GM19455 (cell line): ENCODE measurements at regions not wholly inside any gene's neighbourhood (a gene's known extent, or its start where the extent isn't known, plus 50 kb on each side); places are given as distances from the start of the nearest gene placed in this dataset.
A peak's percentile ranks its signal among the peaks of the same experiment; 100 is the strongest.

Experiments
- ATAC-seq: cut with Tn5 transposase; IDR thresholded peaks from one replicate; pipeline ENCODE4 v1.9.1; 2021; ENCODE audit not compliant: unreplicated experiment

DNA sequence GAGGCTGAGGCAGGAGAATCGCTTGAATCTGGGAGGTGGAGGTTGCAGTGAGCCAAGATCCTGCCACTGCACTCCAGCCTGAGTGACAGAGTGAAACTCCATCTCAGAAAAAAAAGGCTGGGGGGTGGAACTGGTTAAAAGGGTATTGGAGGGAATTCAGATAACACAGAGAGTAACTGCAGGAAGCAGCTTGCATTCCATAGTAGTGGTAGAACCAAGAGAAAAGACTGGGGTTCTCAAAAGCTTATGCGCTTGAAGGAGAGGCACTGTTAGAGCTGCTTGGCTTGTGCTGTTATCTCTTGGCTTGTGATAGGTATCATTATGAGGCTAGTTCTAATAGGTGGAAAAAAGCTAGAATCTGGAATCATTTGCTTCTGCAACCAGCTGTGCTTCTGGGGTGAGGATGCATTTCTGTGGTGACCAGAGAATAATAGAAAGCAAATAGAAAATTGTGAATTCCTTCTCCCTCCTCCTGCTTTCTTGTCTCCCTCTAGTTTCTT, 91.2 kb upstream of the ELOVL6 start:
- ATAC-seq = no peak

DNA sequence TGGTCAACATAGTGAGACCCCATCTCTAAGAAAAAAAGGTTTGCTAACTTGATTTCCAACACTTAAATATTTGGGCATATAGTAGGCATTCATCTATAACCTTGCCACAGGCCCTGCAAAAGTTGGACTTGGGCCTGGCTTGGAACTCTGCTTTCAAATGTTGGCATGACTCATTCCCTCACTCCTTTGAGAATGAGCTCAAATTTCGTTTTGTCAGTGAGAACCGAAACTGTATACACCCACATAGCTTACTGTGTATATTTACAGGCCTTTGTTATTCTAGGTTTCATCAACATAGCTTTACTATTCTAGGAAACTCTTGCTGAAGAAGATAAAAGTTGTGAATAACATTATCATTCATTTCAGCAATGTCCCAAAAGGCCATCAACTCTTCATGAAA, 88.7 kb upstream of the ELOVL6 start:
- peak; percentile 99 for ATAC-seq

DNA sequence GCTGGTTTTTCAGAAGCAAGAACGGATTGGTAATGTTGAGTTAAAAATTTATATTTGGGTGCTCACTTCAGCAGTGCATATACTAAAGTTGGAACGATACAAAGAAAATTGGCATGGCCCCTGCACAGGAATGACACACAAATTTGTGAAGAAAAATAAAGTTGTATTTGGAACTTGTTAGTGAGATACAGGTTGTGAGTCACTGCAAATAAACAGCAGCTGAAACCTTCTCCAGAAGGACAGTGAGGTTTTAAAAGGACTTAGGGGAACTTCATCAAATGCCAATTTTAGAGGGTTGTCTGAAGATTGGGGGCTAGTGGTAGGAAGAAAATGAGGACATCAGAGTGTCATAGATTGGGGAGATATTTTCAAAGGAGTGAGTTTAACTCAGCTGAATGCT, 79.7 kb upstream of the ELOVL6 start:
- no peak for ATAC-seq

DNA sequence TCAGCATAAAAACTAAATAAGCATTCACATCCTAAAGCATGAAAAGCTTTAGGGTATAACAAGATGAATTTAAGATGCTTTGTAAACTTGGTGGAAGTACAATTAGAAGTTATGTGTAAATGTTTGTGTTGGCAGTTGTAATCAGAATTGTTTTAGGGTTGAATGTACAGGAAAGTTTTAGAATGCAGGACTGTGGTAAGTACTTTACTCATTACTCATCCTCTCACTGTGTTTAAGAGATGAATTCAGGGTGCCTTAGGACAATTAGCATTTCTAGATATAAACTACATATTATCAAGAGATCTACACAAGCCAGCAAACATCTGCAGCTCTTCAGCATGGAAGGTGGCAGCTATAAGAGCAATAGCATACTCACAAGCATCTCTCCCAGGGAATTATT, 77.5 kb upstream of the ELOVL6 start:
- no peak for ATAC-seq

DNA sequence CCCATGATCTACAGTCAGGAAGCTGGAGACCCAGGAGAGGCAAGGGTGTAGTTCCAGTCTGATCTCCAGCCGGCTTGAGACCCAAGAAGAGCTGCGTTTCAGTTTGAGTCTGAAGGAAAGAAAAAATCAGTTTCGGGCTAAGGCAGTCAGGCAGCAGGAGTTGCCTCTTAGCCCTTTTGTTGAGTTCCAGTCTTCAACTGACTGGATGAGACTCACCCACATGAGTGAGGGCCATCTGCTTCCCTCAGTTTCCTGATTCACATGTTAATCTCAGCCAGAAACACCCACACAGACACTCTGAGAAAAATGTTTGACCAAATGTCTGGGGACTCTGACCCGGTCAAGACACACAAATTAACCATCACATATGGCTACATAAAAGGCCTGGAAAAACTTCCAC, 73.6 kb upstream of the ELOVL6 start:
- ATAC-seq = no peak

DNA sequence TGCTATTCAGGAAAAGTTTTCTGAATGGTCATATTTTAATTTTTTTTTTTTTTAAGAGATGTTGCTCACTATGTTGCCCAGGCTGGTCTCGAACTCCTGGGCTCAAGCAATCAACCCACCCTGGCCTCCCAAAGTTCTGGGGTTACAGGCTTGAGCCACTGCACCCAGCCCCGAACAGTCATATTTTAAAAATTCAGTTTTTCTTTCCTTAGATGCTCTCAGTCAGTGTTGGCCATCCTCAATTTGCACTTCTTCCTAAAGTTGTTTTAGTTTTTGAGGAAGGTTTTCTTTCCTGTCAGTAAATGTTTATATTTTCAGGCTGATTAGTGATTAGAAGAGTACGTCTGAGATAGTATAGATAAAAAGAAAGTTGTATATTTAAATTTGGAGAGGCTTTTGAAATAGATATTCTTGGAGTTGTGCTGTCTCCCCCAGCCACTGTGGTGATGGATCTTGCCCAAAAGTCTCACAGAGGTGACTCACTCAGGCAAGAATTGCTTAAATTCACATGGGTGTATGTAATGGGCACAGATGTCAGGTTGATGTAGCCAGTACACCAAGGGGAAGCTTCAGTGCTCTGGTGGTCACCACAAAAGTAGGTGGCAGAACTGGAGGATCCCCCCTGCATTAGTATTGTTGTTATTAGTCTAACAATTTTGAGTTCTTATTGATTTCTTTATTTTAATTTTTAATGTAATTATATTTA, 72.2 kb upstream of the ELOVL6 start:
- no peak for ATAC-seq

DNA sequence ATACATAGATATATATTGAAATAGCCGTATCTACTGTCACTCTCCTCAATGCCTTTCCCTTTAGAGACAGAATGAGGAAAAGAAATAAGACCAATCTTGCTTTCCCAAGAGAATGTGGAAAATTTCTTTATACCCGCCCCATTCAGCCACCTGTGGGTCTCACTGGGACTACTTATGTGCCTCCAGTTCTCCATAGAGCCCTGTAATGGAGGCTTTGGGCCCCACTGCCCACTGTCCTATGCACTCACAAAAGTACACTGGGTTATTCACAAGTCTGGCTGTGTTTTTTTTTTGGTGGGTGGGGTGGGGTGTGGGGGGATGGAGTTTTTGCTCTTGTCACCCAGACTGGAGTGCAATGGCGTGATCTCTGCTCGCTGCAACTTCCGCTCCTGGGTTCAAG, 70.4 kb upstream of the ELOVL6 start:
- peak; percentile 12 for ATAC-seq

DNA sequence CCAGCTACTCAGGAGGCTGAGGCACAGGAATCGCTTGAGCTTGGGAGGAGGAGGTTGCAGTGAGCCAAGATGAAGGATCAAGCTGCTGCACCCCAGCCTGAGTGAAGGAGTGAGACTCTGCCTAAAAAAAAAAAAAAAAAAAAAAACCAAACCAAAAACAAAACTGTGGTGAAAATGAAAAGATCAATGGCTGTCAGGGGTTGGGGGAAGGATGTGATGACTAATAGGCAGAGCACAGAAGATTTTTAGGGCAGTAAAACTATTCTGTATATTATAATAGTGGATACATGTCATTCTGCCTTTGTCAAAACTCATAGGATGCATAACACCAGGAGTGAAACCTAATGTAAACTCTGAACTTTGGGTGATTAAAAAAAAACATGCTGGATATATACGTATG, 69.9 kb upstream of the ELOVL6 start:
- peak; percentile 62 for ATAC-seq

DNA sequence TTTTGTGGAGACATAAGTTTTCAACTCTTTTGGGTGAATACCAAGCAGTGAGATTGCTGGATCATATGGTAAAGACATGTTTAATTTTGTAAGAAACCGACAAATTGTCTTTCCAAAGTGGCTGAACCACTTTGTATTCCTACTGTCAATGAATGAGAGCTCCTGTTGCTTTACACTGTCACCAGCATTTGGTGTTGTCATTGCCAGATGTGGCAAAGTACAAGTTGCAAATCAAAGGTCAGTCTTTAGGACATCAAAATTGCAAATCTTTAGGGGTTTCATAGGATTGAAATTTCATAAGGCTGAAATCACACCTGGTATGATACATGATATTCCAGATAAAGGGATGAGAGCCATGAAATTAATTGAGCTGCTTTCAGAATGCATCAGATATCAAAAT, 67.7 kb upstream of the ELOVL6 start:
- ATAC-seq = no peak

DNA sequence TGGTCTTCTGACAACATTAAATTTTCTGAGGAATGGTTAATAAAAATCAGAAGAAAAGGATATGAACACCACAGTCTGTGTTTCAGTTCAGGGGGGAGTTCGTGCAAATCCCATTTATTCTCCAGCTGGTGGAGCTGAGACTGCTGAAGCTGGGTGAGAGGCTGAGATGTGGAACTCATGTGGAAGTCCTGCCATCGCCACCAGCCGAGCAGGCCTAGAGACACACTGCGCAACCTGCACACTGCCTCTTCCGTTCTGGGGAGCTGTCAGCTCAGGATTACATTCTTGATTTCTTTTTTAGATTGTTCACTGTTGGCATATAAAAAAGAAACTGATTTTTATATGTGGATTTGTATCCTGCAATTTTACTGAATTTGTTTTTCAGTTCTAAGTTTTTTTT, 66.6 kb upstream of the ELOVL6 start:
- ATAC-seq = no peak

DNA sequence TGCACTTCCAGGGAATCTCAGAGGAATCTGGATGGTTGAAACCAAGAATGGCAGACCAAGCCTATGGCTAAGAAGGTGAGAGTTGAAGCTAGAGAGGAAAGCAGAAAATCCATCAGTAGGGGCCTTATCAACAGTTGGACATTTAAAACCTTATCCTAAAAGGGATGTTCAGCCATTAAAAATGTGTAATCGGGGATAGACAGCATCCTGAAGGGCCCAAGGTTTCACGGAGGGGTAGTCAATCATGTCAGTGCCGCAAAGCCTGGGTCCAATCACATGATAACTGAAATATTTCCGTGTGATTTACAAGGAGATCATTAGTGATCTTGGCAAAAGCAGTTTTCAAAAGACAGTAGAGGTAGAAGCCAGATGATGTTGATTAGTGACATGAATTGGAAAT, 61.9 kb upstream of the ELOVL6 start:
- ATAC-seq = no peak

DNA sequence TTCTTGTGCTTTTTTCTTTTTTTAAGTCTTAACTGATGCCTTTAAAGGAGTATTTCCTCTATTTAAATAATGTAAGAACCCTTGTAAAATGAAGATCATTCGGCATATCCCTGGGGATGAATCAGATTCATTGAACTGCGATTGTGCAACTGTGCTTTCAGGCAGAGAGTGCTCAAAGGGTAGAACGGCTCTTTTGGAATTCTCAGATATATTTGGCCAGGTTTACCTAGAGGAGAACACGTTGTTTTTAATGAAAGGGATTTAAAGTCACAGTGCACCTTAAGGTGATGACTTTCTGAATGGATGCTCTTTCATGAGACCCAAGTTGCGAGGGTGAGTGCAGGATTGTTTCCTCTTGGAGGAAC, 51.6 kb upstream of the ELOVL6 start:
- no peak for ATAC-seq

DNA sequence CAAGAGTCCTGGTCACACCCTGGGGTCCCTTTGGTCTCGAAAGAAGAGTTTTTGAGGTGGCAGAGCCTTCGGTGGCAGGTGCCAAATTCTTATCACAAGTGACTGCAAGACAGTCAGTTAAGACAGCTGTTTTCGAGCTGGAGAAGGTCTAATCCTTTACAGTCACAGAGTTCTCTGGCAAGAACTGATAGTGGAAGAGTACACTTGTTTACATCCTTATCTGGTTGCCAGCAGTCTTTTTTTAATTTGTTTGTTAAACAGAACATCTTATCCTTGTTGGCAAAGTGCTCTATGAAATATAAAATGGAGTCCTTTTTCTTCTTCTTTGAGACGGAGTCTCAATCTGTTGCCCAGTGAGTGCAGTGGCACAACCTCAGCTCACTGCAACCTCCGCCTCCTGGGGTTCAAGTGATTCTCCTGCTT, 50.4 kb upstream of the ELOVL6 start:
- ATAC-seq = no peak
